Mesenchymal stem cell (in vitro differentiated cells and primary cell): ENCODE measurements at regions not wholly inside any gene's neighbourhood (a gene's known extent, or its start where the extent isn't known, plus 50 kb on each side); places are given as distances from the start of the nearest gene placed in this dataset.

ENCODE experiments used
- DNase-seq: peaks from one replicate; pipeline ENCODE4 v3.0.0-alpha.2; 2013
- H2AFZ ChIP-seq: one replicate; pipeline ENCODE4 v1.6.1; 2013; ENCODE audit warnings: low read depth, mild to moderate bottlenecking, control low read depth, inconsistent platforms, low read length, moderate library complexity
- H2AK5ac ChIP-seq: 2 replicates; pipeline ENCODE4 v1.6.1; 2013; ENCODE audit warnings: low read length, moderate library complexity, mild to moderate bottlenecking, inconsistent platforms; ENCODE audit not compliant: severe bottlenecking
- H2BK120ac ChIP-seq: one replicate; pipeline ENCODE4 v1.6.1; 2013; ENCODE audit warnings: low read depth, mild to moderate bottlenecking, inconsistent platforms, low read length, moderate library complexity
- H2BK12ac ChIP-seq, 2 experiments: one replicate each; pipeline ENCODE4 v1.6.1; 2013; ENCODE audit warnings: inconsistent platforms in 2 of 2, low read length in 2 of 2, mild to moderate bottlenecking in 2 of 2, moderate library complexity in 2 of 2, control low read depth in 1 of 2
- H2BK15ac ChIP-seq: one replicate; pipeline ENCODE4 v1.6.1; 2013; ENCODE audit warnings: mild to moderate bottlenecking, low read depth, inconsistent platforms; ENCODE audit not compliant: poor library complexity, severe bottlenecking
- H2BK5ac ChIP-seq: 2 replicates; pipeline ENCODE4 v1.6.1; 2013; ENCODE audit warnings: low read depth, mild to moderate bottlenecking, low read length, control low read depth, inconsistent platforms; ENCODE audit not compliant: poor library complexity, severe bottlenecking
- H3K14ac ChIP-seq, 2 experiments: one replicate each; pipeline ENCODE4 v1.6.1; 2013; ENCODE audit warnings: inconsistent platforms in 2 of 2, low read length in 2 of 2, control low read depth in 1 of 2, mild to moderate bottlenecking in 1 of 2, moderate library complexity in 1 of 2
- H3K18ac ChIP-seq, 2 experiments: one replicate each; pipeline ENCODE4 v1.6.1; 2013; ENCODE audit warnings: inconsistent platforms in 2 of 2, low read length in 2 of 2, control low read depth in 1 of 2, low read depth in 1 of 2, mild to moderate bottlenecking in 1 of 2
- H3K23ac ChIP-seq, 2 experiments: one replicate each; pipeline ENCODE4 v1.6.1; 2013; ENCODE audit warnings: inconsistent platforms in 2 of 2, low read length in 2 of 2, mild to moderate bottlenecking in 2 of 2, moderate library complexity in 2 of 2, control low read depth in 1 of 2
- H3K27ac ChIP-seq: 2 replicates; pipeline ENCODE4 v1.5.1; 2013; ENCODE audit warnings: mild to moderate bottlenecking, moderate library complexity, low read length, control low read depth, inconsistent platforms; ENCODE audit not compliant: poor library complexity, severe bottlenecking
- H3K27me3 ChIP-seq, 2 experiments: 2 replicates each; pipeline versions ENCODE4 v1.6.1 to v1.7.0; 2013; ENCODE audit warnings: low read length in 2 of 2, mild to moderate bottlenecking in 2 of 2, moderate library complexity in 2 of 2, control low read depth in 1 of 2, inconsistent platforms in 1 of 2; ENCODE audit not compliant: control insufficient read depth in 1 of 2, insufficient read depth in 1 of 2
- H3K36me3 ChIP-seq, 2 experiments: 2 replicates each; pipeline versions ENCODE4 v1.6.1 to v1.7.0; 2013; ENCODE audit warnings: low read length in 2 of 2, control low read depth in 1 of 2, inconsistent platforms in 1 of 2, low read depth in 1 of 2, mild to moderate bottlenecking in 1 of 2; ENCODE audit not compliant: insufficient read depth in 2 of 2, control insufficient read depth in 1 of 2
- H3K4ac ChIP-seq, 2 experiments: one replicate each; pipeline ENCODE4 v1.6.1; 2013; ENCODE audit warnings: inconsistent platforms in 2 of 2, low read length in 2 of 2, mild to moderate bottlenecking in 2 of 2, moderate library complexity in 2 of 2, control low read depth in 1 of 2, low read depth in 1 of 2
- H3K4me1 ChIP-seq: 2 replicates; pipeline ENCODE4 v1.6.1; 2013; ENCODE audit warnings: low read depth, low read length, control low read depth; ENCODE audit not compliant: control insufficient read depth, insufficient read depth
- H3K4me2 ChIP-seq: 2 replicates; pipeline ENCODE4 v1.6.1; 2013; ENCODE audit warnings: low read length, mild to moderate bottlenecking, inconsistent platforms; ENCODE audit not compliant: poor library complexity, severe bottlenecking
- H3K4me3 ChIP-seq, 2 experiments: 2 replicates each; pipeline versions ENCODE4 v1.5.1 to v1.7.0; 2013; ENCODE audit warnings: low read length in 2 of 2, mild to moderate bottlenecking in 2 of 2, control low read depth in 1 of 2, low read depth in 1 of 2; ENCODE audit not compliant: insufficient read depth in 1 of 2
- H3K79me1 ChIP-seq: replicated peaks from 2 replicates; pipeline ENCODE4 v1.6.1; 2013; ENCODE audit warnings: mild to moderate bottlenecking, control low read depth, low read length, inconsistent platforms; ENCODE audit not compliant: poor library complexity, severe bottlenecking
- H3K9ac ChIP-seq: 2 replicates; pipeline ENCODE4 v1.7.0; 2013; ENCODE audit warnings: mild to moderate bottlenecking, low read length, moderate library complexity
- H3K9me3 ChIP-seq: 2 replicates; pipeline ENCODE4 v1.7.0; 2013; ENCODE audit warnings: mild to moderate bottlenecking, low read length; ENCODE audit not compliant: control insufficient read depth
- H4K8ac ChIP-seq: one replicate; pipeline ENCODE4 v1.6.1; 2013; ENCODE audit warnings: inconsistent platforms, mild to moderate bottlenecking, low read length, moderate library complexity
- H4K91ac ChIP-seq: one replicate; pipeline ENCODE4 v1.6.1; 2013; ENCODE audit warnings: mild to moderate bottlenecking, low read length, inconsistent platforms
- WGBS: methylation state at CpG from one replicate; pipeline ENCODE4 v1.1.7; 2013; ENCODE audit warnings: mixed read lengths; 5-methylcytosine and 5-hydroxymethylcytosine counted together

GRCh38 chr12:85393606-85394005, 113.6 kb downstream of the ALX1 start:
- Histone ChIP-seq H3K23ac (no peak overlapping the region), H3K79me1 (no peaks in the 10 kb centered on the region), H3K9ac (no peak overlapping the region), H3K27me3 (no peaks in the 10 kb centered on the region), H3K4ac (no peak overlapping the region), H3K4me1 (no peaks in the 10 kb centered on the region), H3K4me2 (no peak overlapping the region), H2BK15ac (no peak overlapping the region), H2BK120ac (no peak overlapping the region), H3K4me3 (no peak overlapping the region), H3K36me3 (no peaks in the 10 kb centered on the region), H3K18ac (no peak overlapping the region), H4K8ac (no peak overlapping the region), H4K91ac (no peak overlapping the region), H3K9me3 (no peaks in the 10 kb centered on the region), H2BK12ac (no peak overlapping the region), H3K27ac (no peak overlapping the region), H2BK5ac (no peak overlapping the region), H3K14ac (no peak overlapping the region), H2AFZ (no peak overlapping the region), H2AK5ac (no peak overlapping the region)
- DNase-seq = no peak

DNA sequence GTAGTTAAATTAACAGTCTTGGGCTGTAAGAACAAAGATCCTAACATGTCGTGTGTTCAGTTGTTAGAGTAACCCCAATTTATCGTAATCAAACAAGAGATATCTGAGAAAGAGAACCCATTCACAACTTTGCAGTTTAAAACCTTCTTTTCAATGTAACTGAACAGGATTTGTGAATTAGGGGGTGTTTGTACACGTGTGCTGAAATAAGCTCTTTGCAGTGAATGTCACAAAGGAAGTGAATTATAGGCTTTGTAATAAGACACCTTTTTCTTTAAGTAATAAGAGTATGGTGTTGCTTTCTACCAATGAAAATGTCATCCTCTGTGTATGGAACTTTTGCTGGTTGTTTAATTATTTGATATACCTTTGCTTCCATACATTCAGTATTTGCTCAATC, 114.0 kb downstream of the ALX1 start:
- H3K9me3 ChIP-seq = no peaks in the 10 kb centered on the region
- no peak overlapping the region for H3K18ac ChIP-seq
- H3K4ac ChIP-seq = no peak overlapping the region
- no peak overlapping the region for H3K14ac ChIP-seq
- no peak overlapping the region for H3K23ac ChIP-seq
- no peaks in the 10 kb centered on the region for H3K27me3 ChIP-seq
- WGBS = 83% methylated on average over 1 of the region's 3 CpGs
- H3K4me1 ChIP-seq = no peaks in the 10 kb centered on the region
- no peak overlapping the region for H2AK5ac ChIP-seq
- H3K36me3 ChIP-seq = no peaks in the 10 kb centered on the region
- no peak for DNase-seq
- H2AFZ ChIP-seq = no peak overlapping the region
- H2BK5ac ChIP-seq = no peak overlapping the region
- H2BK15ac ChIP-seq = no peak overlapping the region
- H3K79me1 ChIP-seq = no peaks in the 10 kb centered on the region
- H4K91ac ChIP-seq = no peak overlapping the region
- H2BK120ac ChIP-seq = no peak overlapping the region
- H3K4me2 ChIP-seq = no peak overlapping the region
- H3K27ac ChIP-seq = no peak overlapping the region
- H3K9ac ChIP-seq = no peak overlapping the region
- no peak overlapping the region for H4K8ac ChIP-seq
- H3K4me3 ChIP-seq = no peak overlapping the region
- no peak overlapping the region for H2BK12ac ChIP-seq

DNA sequence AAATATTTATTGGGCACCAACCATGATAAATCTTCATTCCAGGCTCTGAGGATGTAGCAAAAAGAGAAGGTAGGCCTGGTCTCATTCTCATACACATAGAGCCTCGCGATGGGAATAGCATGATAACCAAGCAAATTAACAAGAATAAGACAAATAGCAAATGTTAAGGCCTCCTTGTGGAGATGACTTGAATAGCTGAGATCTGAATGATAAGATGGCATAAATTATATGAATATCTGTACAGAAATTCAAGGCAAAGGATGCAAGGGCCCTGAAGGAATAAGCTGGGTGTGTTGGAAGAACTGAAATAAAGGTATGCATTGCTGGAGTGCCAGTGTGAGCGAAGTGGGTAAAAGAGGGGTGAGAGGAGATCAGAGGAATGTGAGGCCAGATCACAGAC, 114.8 kb downstream of the ALX1 start:
- Histone ChIP-seq H3K9ac (no peak overlapping the region), H3K14ac (no peak overlapping the region), H2AFZ (no peak overlapping the region), H3K23ac (no peak overlapping the region), H2BK120ac (no peak overlapping the region), H3K4ac (no peak overlapping the region), H2AK5ac (no peak overlapping the region), H2BK15ac (no peak overlapping the region), H3K4me3 (no peak overlapping the region), H3K79me1 (no peaks in the 10 kb centered on the region), H3K4me2 (no peak overlapping the region), H3K9me3 (no peaks in the 10 kb centered on the region), H3K27ac (no peak overlapping the region), H3K36me3 (no peaks in the 10 kb centered on the region), H2BK12ac (no peak overlapping the region), H2BK5ac (no peak overlapping the region), H3K4me1 (no peaks in the 10 kb centered on the region), H4K91ac (no peak overlapping the region), H3K18ac (no peak overlapping the region), H3K27me3 (no peaks in the 10 kb centered on the region), H4K8ac (no peak overlapping the region)
- WGBS = 80% methylated on average over 1 of the region's 3 CpGs
- no peak for DNase-seq

DNA sequence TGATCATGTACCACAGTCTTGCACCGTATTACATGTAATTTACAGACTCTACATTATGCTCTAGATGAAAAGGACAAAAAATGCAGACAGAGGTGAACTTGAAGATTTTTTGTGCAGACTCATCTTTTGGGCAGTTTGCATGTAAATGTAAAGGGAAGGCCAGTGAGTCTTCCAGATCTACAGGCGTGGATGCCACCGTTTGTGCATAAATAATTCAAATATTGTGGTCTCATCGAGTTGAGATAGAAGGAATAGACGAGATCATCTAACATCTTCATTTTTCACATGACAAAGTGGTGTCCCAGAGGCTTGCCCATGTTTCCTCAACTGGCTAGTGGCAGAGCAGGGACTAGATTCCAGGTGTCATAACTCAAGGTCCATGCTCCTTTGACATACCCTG, 125.2 kb downstream of the ALX1 start:
- no peak overlapping the region for H3K4me2 ChIP-seq
- no peak overlapping the region for H3K14ac ChIP-seq
- no peaks in the 10 kb centered on the region for H3K36me3 ChIP-seq
- no peak overlapping the region for H4K8ac ChIP-seq
- H3K79me1 ChIP-seq = no peaks in the 10 kb centered on the region
- DNase-seq = no peak
- peaks cover 1% of the 10 kb centered on the region for H3K4me1 ChIP-seq
- H2AK5ac ChIP-seq = peak overlapping the region; percentile 8
- H3K4ac ChIP-seq = no peak overlapping the region
- H2BK15ac ChIP-seq = no peak overlapping the region
- no peak overlapping the region for H4K91ac ChIP-seq
- H3K9me3 ChIP-seq = no peaks in the 10 kb centered on the region
- no peak overlapping the region for H3K18ac ChIP-seq
- H2BK120ac ChIP-seq = no peak overlapping the region
- no peak overlapping the region for H3K4me3 ChIP-seq
- H3K9ac ChIP-seq = no peak overlapping the region
- H3K23ac ChIP-seq = no peak overlapping the region
- no peak overlapping the region for H2AFZ ChIP-seq
- H2BK5ac ChIP-seq = peak overlapping the region; percentile 36
- 83% methylated on average over 5 of the region's 5 CpGs for WGBS
- H2BK12ac ChIP-seq = no peak overlapping the region
- H3K27ac ChIP-seq = peak overlapping the region; percentile 85
- H3K27me3 ChIP-seq = peaks cover 0 to 29% of the 10 kb centered on the region in 2 experiments
